ENCODE measurements at regions not wholly inside any gene's neighbourhood (a gene's known extent, or its start where the extent isn't known, plus 50 kb on each side); places are given as distances from the start of the nearest gene placed in this dataset.

DNA sequence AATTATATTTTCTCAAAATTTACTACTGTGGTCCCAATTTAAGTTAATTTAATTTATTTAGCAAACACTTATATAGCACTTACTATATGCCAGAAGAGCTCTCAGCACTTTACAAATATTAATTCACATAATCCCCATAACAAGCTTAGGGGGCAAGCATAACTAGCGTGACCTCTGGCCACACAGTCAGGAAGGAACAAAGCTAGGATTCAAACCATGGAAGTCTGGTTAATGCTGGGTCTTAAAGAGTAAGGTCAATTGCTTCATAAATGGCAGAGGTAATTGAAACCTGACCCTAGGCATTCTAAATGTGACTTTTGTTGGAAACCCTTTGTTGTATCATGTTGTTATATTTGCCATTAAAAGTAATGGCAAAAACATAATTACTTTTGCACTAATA lies 279.5 kb upstream of the EMCN start:
- TF ChIP-seq, protein P1, sequence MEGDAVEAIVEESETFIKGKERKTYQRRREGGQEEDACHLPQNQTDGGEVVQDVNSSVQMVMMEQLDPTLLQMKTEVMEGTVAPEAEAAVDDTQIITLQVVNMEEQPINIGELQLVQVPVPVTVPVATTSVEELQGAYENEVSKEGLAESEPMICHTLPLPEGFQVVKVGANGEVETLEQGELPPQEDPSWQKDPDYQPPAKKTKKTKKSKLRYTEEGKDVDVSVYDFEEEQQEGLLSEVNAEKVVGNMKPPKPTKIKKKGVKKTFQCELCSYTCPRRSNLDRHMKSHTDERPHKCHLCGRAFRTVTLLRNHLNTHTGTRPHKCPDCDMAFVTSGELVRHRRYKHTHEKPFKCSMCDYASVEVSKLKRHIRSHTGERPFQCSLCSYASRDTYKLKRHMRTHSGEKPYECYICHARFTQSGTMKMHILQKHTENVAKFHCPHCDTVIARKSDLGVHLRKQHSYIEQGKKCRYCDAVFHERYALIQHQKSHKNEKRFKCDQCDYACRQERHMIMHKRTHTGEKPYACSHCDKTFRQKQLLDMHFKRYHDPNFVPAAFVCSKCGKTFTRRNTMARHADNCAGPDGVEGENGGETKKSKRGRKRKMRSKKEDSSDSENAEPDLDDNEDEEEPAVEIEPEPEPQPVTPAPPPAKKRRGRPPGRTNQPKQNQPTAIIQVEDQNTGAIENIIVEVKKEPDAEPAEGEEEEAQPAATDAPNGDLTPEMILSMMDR (IDR thresholded peaks at IDR 0.05; ENCODE audit: unreplicated experiment in 3 of 3): no peak
- Mint-ChIP-seq H3K27ac (no peak overlapping the region), H3K4me3 (no peak overlapping the region), H3K36me3 (ENCODE audit: low read depth) (no peaks in the 10 kb centered on the region), H3K4me1 (peaks cover 13% of the 10 kb centered on the region), H3K27me3 (ENCODE audit: low read depth) (no peaks in the 10 kb centered on the region), H3K9me3 (peaks cover 3% of the 10 kb centered on the region)

- Mint-ChIP-seq H3K4me1 (peaks cover 13% of the 10 kb centered on the region), H3K27ac (peak overlapping the region in 1 of 3 experiments; percentile 46)
Observed at GRCh38 chr4:100796332-100796731, 278.5 kb upstream of the EMCN start.

DNA sequence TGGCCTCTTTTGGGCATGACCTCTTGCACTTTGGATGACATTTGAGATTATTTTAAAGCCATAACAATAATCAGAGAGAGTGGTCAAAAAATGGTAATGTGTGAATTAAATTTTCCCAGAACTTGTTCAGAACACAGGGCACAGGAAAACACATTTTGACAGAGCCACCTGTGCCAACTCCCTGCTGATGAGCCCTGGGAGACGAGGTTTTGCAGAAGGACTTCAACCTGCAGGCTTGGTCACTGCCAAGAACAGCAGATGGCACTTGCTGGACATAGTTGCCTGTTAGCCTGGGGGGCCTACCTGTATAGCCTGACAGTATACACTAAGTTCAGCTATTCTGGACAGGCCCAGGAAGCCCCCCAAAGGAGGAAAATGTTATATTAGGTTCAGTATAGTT lies 277.8 kb upstream of the EMCN start:
- TF ChIP-seq, protein P1 (IDR thresholded peaks at IDR 0.05; ENCODE audit: unreplicated experiment in 3 of 3): no peak
- H3K9me3 Mint-ChIP-seq: peaks cover 3% of the 10 kb centered on the region
- H3K36me3 Mint-ChIP-seq (ENCODE audit: low read depth): no peaks in the 10 kb centered on the region
- H3K27ac Mint-ChIP-seq: no peak overlapping the region
- H3K4me3 Mint-ChIP-seq: no peak overlapping the region
- H3K4me1 Mint-ChIP-seq: peaks cover 13% of the 10 kb centered on the region
- no peaks in the 10 kb centered on the region for H3K27me3 Mint-ChIP-seq (ENCODE audit: low read depth)

More at GRCh38 chr4:100796332-100796731, 278.5 kb upstream of the EMCN start:
- Mint-ChIP-seq H3K27me3 (ENCODE audit: low read depth) (no peaks in the 10 kb centered on the region), H3K4me3 (no peak overlapping the region), H3K9me3 (peaks cover 3% of the 10 kb centered on the region), H3K36me3 (ENCODE audit: low read depth) (no peaks in the 10 kb centered on the region)
- TF ChIP-seq, protein P1 (IDR thresholded peaks at IDR 0.05; ENCODE audit: unreplicated experiment in 3 of 3): no peak

GRCh38 chr4:100790836-100791615 lies 273.2 kb upstream of the EMCN start:
- Mint-ChIP-seq H3K4me1 (peaks cover 7% of the 10 kb centered on the region), H3K9me3 (no peaks in the 10 kb centered on the region)

GRCh38 chr4:100789991-100790390 lies 272.2 kb upstream of the EMCN start:
- Mint-ChIP-seq H3K9me3 (no peaks in the 10 kb centered on the region), H3K36me3 (ENCODE audit: low read depth) (no peaks in the 10 kb centered on the region), H3K27ac (no peak overlapping the region), H3K4me1 (peaks cover 5% of the 10 kb centered on the region), H3K27me3 (ENCODE audit: low read depth) (no peaks in the 10 kb centered on the region), H3K4me3 (no peak overlapping the region)
- TF ChIP-seq, protein P1 (IDR thresholded peaks at IDR 0.05; ENCODE audit: unreplicated experiment in 3 of 3): no peak

More at GRCh38 chr4:100790836-100791615, 273.2 kb upstream of the EMCN start:
- Mint-ChIP-seq H3K4me3 (no peak overlapping the region), H3K27ac (no peak overlapping the region), H3K36me3 (ENCODE audit: low read depth) (no peaks in the 10 kb centered on the region), H3K27me3 (ENCODE audit: low read depth) (no peaks in the 10 kb centered on the region)
- TF ChIP-seq, protein P1 (IDR thresholded peaks at IDR 0.05; ENCODE audit: unreplicated experiment in 3 of 3): no peak

GRCh38 chr4:100786481-100786880 lies 268.7 kb upstream of the EMCN start:
- no peaks in the 10 kb centered on the region for H3K9me3 Mint-ChIP-seq
- H3K4me3 Mint-ChIP-seq: no peak overlapping the region
- H3K4me1 Mint-ChIP-seq: no peaks in the 10 kb centered on the region
- TF ChIP-seq, protein P1 (IDR thresholded peaks at IDR 0.05; ENCODE audit: unreplicated experiment in 3 of 3): no peak
- H3K27me3 Mint-ChIP-seq (ENCODE audit: low read depth): no peaks in the 10 kb centered on the region
- H3K27ac Mint-ChIP-seq: no peak overlapping the region
- no peaks in the 10 kb centered on the region for H3K36me3 Mint-ChIP-seq (ENCODE audit: low read depth)
